Peyer's patch (tissue), 4 donors: ENCODE measurements at regions not wholly inside any gene's neighbourhood (a gene's known extent, or its start where the extent isn't known, plus 50 kb on each side); places are given as distances from the start of the nearest gene placed in this dataset.

Source experiments
- DNase-seq, 3 donors: peaks; one replicate each; pipeline ENCODE4 v3.0.0-alpha.2; 2017 to 2019
- H3K27ac ChIP-seq, 4 donors: fragments of 200-600 bp; sonication (generic); one replicate each; pipeline ENCODE4 v1.5.1; 2016 to 2019
- H3K27me3 ChIP-seq, 2 donors: fragments of 200-600 bp; sonication (generic); one replicate each; pipeline ENCODE4 v1.5.1; 2019
- H3K36me3 ChIP-seq, 3 donors: fragments of 200-600 bp; sonication (generic); one replicate each; pipeline ENCODE4 v1.5.1; 2016 to 2019
- H3K4me1 ChIP-seq, 4 donors: fragments of 200-600 bp; sonication (generic); one replicate each; pipeline ENCODE4 v1.5.1; 2016 to 2019
- H3K4me3 ChIP-seq, 4 donors: fragments of 200-600 bp; sonication (generic); 1 replicate in 3 of 4; 2 replicates in 1 of 4; pipeline ENCODE4 v1.5.1; 2016 to 2019; ENCODE audit warnings: mild to moderate bottlenecking in 1 of 4
- H3K9me3 ChIP-seq, 4 donors: fragments of 200-600 bp; sonication (generic); one replicate each; pipeline ENCODE4 v1.5.1; 2016 to 2019; ENCODE audit warnings: mild to moderate bottlenecking in 1 of 4
- CTCF ChIP-seq, 6 experiments: fragments of 450-650 bp in 4 of 6; fragments of 200-600 bp in 2 of 6; sonication (generic) in 1 of 6; IDR thresholded peaks; one replicate each; pipeline ENCODE4 v1.5.1; 2017 to 2019; ENCODE audit warnings: antibody characterized with exemption in 6 of 6, mild to moderate bottlenecking in 3 of 6, moderate library complexity in 1 of 6
- POLR2A ChIP-seq, 2 donors: fragments of 450-650 bp; IDR thresholded peaks; one replicate each; pipeline ENCODE4 v1.5.1; 2017; ENCODE audit warnings: antibody characterized with exemption in 2 of 2, mild to moderate bottlenecking in 2 of 2, moderate library complexity in 2 of 2

- TF ChIP-seq POLR2A (IDR thresholded peaks at IDR 0.05) (no peak), CTCF (IDR thresholded peaks at IDR 0.05) (no peak)
- no peaks in the 10 kb centered on the region for H3K4me1 ChIP-seq
These were observed 94.6 kb upstream of the SMC2 start for GRCh38 chr9:103999375-104000062.

GRCh38 chr9:104009826-104010225, 84.3 kb upstream of the SMC2 start:
- Histone ChIP-seq H3K9me3 (no peaks in the 10 kb centered on the region), H3K4me1 (no peaks in the 10 kb centered on the region), H3K27me3 (no peaks in the 10 kb centered on the region), H3K27ac (no peak overlapping the region), H3K36me3 (no peaks in the 10 kb centered on the region), H3K4me3 (no peak overlapping the region)
- TF ChIP-seq POLR2A (IDR thresholded peaks at IDR 0.05) (no peak), CTCF (IDR thresholded peaks at IDR 0.05) (no peak)
- no peak for DNase-seq

More at GRCh38 chr9:103999375-104000062, 94.6 kb upstream of the SMC2 start:
- peak in 1 of 3 donors; percentile 42 for DNase-seq
- Histone ChIP-seq H3K4me3 (no peak overlapping the region), H3K9me3 (no peaks in the 10 kb centered on the region), H3K36me3 (no peaks in the 10 kb centered on the region), H3K27ac (no peak overlapping the region), H3K27me3 (no peaks in the 10 kb centered on the region)

GRCh38 chr9:104022083-104022482, 72.0 kb upstream of the SMC2 start:
- no peaks in the 10 kb centered on the region for H3K36me3 ChIP-seq
- H3K4me1 ChIP-seq: no peaks in the 10 kb centered on the region
- no peak overlapping the region for H3K27ac ChIP-seq

GRCh38 chr9:104025104-104025503, 69.0 kb upstream of the SMC2 start:
- Histone ChIP-seq H3K4me3 (no peak overlapping the region), H3K9me3 (no peaks in the 10 kb centered on the region), H3K36me3 (no peaks in the 10 kb centered on the region), H3K27me3 (no peaks in the 10 kb centered on the region), H3K4me1 (no peaks in the 10 kb centered on the region), H3K27ac (no peak overlapping the region)
- DNase-seq: no peak
- TF ChIP-seq POLR2A (IDR thresholded peaks at IDR 0.05) (no peak), CTCF (IDR thresholded peaks at IDR 0.05) (no peak)

More at GRCh38 chr9:104022083-104022482, 72.0 kb upstream of the SMC2 start:
- no peaks in the 10 kb centered on the region for H3K9me3 ChIP-seq
- no peak for TF ChIP-seq CTCF (IDR thresholded peaks at IDR 0.05)
- no peak for TF ChIP-seq POLR2A (IDR thresholded peaks at IDR 0.05)
- DNase-seq: no peak
- H3K4me3 ChIP-seq: no peak overlapping the region
- H3K27me3 ChIP-seq: no peaks in the 10 kb centered on the region

- no peak for TF ChIP-seq CTCF (IDR thresholded peaks at IDR 0.05)
- TF ChIP-seq POLR2A (IDR thresholded peaks at IDR 0.05): no peak
- H3K9me3 ChIP-seq: no peaks in the 10 kb centered on the region
- H3K4me1 ChIP-seq: no peaks in the 10 kb centered on the region
- DNase-seq: no peak
- no peaks in the 10 kb centered on the region for H3K27me3 ChIP-seq
- no peak overlapping the region for H3K4me3 ChIP-seq
- H3K36me3 ChIP-seq: no peaks in the 10 kb centered on the region
- no peak overlapping the region for H3K27ac ChIP-seq
These were observed 68.2 kb upstream of the SMC2 start for GRCh38 chr9:104025945-104026344.
